Right lobe of liver (tissue), 6 donors: ENCODE measurements at regions not wholly inside any gene's neighbourhood (a gene's known extent, or its start where the extent isn't known, plus 50 kb on each side); places are given as distances from the start of the nearest gene placed in this dataset.
"Not testable (repeated sequence)": the region's sequence is repeated elsewhere in the genome, so short reads cannot be mapped to it uniquely, and the experiment has no call there.

ENCODE experiments used
- ATAC-seq, 4 donors: fragments of 200-7000 bp; cut with Tn5 transposase; one replicate each; pipeline ENCODE4 v1.9.1; 2020; ENCODE audit warnings: mild to moderate bottlenecking in 4 of 4, moderate library complexity in 4 of 4
- DNase-seq, 3 donors: peaks; one replicate each; pipeline ENCODE4 v3.0.0-alpha.2; 2020
- H3K27ac ChIP-seq, 3 donors: fragments of 200-600 bp; one replicate each; pipeline ENCODE4 v1.8.0; 2022
- H3K27me3 ChIP-seq, 2 donors: fragments of 200-600 bp; one replicate each; pipeline ENCODE4 v1.8.0; 2022
- H3K36me3 ChIP-seq, 4 donors: fragments of 200-600 bp; sonication (generic) in 1 of 4; one replicate each; pipeline versions ENCODE4 v1.5.1 to v1.8.0; 2017 to 2022; ENCODE audit warnings: control low read depth in 1 of 4
- H3K4me1 ChIP-seq, 4 donors: fragments of 200-600 bp; sonication (generic) in 1 of 4; one replicate each; pipeline versions ENCODE4 v1.5.1 to v1.8.0; 2017 to 2022; ENCODE audit warnings: control low read depth in 1 of 4
- H3K4me3 ChIP-seq, 3 donors: fragments of 200-600 bp; one replicate each; pipeline ENCODE4 v1.8.0; 2022
- H3K9me3 ChIP-seq, 4 donors: fragments of 200-600 bp; sonication (generic) in 1 of 4; one replicate each; pipeline versions ENCODE4 v1.5.1 to v1.8.0; 2017 to 2022; ENCODE audit warnings: control low read depth in 1 of 4
- POLR2A ChIP-seq: fragments of 450-650 bp; IDR thresholded peaks from one replicate; pipeline ENCODE4 v1.6.1; 2017; ENCODE audit warnings: antibody characterized with exemption, mild to moderate bottlenecking
- WGBS: methylation state at CpG from one replicate; pipeline ENCODE4 v1.1.6; 2018; ENCODE audit warnings: low coverage, low lambda C conversion rate; ENCODE audit not compliant: insufficient coverage; ENCODE audit errors: missing lambda C conversion rate; 5-methylcytosine and 5-hydroxymethylcytosine counted together
- intact Hi-C, 2 donors: fragments of 100-400 bp; cut with DNase I; formaldehyde crosslinking; loops; one replicate each; pipeline versions ENCODE4 v1.11.2 to v1.14.1; 2022
- TF ChIP-seq, protein P1 (sequence below), 4 donors: fragments of 200-600 bp in 3 of 4; fragments of 450-650 bp in 1 of 4; IDR thresholded peaks; one replicate each; pipeline versions ENCODE4 v1.5.1 to v1.8.0; 2016 to 2022; ENCODE audit warnings: antibody characterized with exemption in 4 of 4, mild to moderate bottlenecking in 2 of 4
- donor health status: DM: no; HTN: yes; CAD: no.
- donor health status: DM: no; HTN: no; CAD: no.
- donor health status: DM: no; HTN: no; CAD: no.
- donor health status: DM: no; HTN: yes; CAD: no.
- donor health status: DM: no; HTN: yes; CAD: no.

DNA sequence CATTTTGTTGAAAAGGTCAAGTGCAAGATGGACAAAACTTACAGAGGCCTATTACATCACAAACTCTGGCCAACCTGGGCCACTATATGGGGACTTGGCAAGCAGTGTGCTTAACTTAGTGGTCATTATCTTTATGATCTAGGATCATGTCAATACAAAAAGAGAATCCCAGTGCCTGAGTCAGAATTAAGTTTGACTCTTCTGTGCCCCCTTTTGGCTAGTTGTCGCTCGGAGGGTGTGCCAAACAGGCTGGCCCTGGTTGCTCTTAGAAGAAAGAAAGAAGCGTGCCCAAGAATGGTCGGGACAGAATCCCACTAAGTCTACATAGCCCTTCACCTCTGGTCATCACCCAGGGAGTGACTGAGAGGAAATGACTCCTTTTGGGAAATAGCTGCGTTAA, 100.1 kb downstream of the EIF4E start:
- TF ChIP-seq, protein P1, sequence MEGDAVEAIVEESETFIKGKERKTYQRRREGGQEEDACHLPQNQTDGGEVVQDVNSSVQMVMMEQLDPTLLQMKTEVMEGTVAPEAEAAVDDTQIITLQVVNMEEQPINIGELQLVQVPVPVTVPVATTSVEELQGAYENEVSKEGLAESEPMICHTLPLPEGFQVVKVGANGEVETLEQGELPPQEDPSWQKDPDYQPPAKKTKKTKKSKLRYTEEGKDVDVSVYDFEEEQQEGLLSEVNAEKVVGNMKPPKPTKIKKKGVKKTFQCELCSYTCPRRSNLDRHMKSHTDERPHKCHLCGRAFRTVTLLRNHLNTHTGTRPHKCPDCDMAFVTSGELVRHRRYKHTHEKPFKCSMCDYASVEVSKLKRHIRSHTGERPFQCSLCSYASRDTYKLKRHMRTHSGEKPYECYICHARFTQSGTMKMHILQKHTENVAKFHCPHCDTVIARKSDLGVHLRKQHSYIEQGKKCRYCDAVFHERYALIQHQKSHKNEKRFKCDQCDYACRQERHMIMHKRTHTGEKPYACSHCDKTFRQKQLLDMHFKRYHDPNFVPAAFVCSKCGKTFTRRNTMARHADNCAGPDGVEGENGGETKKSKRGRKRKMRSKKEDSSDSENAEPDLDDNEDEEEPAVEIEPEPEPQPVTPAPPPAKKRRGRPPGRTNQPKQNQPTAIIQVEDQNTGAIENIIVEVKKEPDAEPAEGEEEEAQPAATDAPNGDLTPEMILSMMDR (IDR thresholded peaks at IDR 0.05) = peak in 1 of 4 donors; percentile 11
- no peak for TF ChIP-seq POLR2A

DNA sequence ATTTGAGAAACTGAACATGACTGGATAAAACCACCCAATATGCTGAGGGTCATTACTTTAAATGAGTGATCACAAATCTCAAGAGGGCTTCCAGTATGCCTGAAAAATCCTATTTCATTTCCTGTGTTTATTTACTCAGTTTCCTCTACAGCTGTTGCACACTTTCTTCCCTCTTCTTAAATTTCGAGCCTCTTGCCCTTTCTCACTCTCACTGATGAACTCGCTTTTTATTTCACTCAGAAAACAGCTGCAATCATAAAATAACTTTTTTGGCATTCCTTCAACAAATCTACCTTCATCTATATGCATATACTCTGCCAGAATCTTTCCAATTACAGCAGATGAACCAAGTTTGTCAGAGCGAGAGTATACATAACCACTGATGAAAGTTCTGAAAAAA, 101.3 kb downstream of the EIF4E start:
- no peaks in the 10 kb centered on the region for H3K36me3 ChIP-seq
- no peaks in the 10 kb centered on the region for H3K4me1 ChIP-seq
- intact Hi-C loops = no loop called here
- no peak overlapping the region for H3K27ac ChIP-seq
- TF ChIP-seq, protein P1 (IDR thresholded peaks at IDR 0.05) = no peak
- no peak for TF ChIP-seq POLR2A
- H3K27me3 ChIP-seq = no peaks in the 10 kb centered on the region
- DNase-seq (no peak), ATAC-seq (no peak)
- H3K9me3 ChIP-seq = no peaks in the 10 kb centered on the region
- H3K4me3 ChIP-seq = no peak overlapping the region
- WGBS = 45% methylated on average over 3 of the region's 3 CpGs

More for the DNA sequence above, 100.1 kb downstream of the EIF4E start:
- H3K36me3 ChIP-seq = no peaks in the 10 kb centered on the region
- no peaks in the 10 kb centered on the region for H3K27me3 ChIP-seq
- H3K4me1 ChIP-seq = no peaks in the 10 kb centered on the region
- ATAC-seq (no peak), DNase-seq (no peak)
- intact Hi-C loops = no loop called here
- no peak overlapping the region for H3K4me3 ChIP-seq
- no peaks in the 10 kb centered on the region for H3K9me3 ChIP-seq
- no peak overlapping the region for H3K27ac ChIP-seq
- 59% methylated on average over 5 of the region's 5 CpGs for WGBS

DNA sequence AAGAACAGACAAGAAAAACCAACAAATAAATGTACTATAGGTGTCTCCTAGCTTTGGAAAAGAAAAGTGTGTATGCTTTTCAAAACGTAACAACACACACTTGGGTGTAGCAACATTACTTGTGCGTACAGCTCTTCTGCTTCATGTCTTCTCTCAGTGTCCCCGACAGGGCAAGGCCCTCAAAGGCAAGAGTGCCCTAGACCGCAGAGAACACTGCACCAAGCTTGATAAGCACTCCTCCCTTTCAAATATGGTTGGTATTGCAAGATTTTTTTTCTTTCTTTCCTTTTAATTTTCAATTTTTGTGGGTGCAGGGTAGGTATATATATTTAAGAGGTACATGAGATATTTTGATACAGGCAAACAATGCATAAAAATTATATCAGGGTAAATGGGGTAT, 106.8 kb downstream of the EIF4E start:
- WGBS = 87% methylated on average over 4 of the region's 4 CpGs
- ATAC-seq (no peak), DNase-seq (no peak)
- no peaks in the 10 kb centered on the region for H3K9me3 ChIP-seq
- no peaks in the 10 kb centered on the region for H3K4me1 ChIP-seq
- no peaks in the 10 kb centered on the region for H3K36me3 ChIP-seq
- H3K27ac ChIP-seq = no peak overlapping the region
- no peak overlapping the region for H3K4me3 ChIP-seq
- no peaks in the 10 kb centered on the region for H3K27me3 ChIP-seq
- intact Hi-C loops = no loop called here
- TF ChIP-seq, protein P1 (IDR thresholded peaks at IDR 0.05) = no peak
- no peak for TF ChIP-seq POLR2A

DNA sequence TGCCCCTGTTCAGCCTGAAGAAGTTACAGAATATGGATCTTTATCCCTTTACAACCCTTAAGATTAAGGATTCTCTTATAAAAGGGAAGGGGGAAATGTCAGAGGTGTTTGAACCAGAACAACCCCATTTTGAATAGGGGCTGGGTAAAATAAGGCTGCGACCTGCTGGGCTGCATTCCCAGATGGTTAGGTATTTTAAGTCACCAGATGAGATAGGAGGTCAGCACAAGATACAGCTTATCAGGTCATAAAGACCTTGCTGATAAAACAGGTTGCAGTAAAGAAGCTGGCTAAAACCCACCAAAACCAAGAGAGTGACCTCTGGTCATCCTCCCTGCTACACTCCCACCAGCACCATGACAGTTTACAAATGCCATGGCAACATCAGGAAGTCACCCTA, 110.8 kb downstream of the EIF4E start:
- H3K27me3 ChIP-seq, H3K9me3 ChIP-seq, H3K4me3 ChIP-seq, H3K4me1 ChIP-seq, intact Hi-C loops, H3K36me3 ChIP-seq, DNase-seq, ATAC-seq, H3K27ac ChIP-seq: not testable (repeated sequence)
- WGBS = 50% methylated on average over 1 of the region's 1 CpG

DNA sequence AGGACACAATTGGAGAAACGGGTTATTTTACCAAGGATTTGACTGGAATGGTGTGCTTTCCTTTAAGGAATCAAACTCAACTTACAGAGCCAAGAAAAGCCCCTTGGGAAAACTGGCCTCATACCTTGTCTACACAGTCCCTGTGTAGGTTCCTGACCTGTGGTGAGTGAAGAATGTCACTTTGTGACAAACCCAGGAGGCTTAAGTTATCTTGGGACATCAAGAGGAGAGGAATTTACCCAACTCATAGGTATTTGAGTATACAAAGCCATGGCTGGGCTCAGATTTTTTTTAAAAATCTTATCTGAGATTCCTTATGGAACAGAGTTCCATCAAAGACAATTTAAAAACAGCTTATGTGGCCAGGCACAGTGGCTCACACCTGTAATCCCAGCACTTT, 112.1 kb downstream of the EIF4E start:
- Histone ChIP-seq H3K9me3 (no peaks in the 10 kb centered on the region), H3K27me3 (no peaks in the 10 kb centered on the region), H3K4me1 (no peaks in the 10 kb centered on the region), H3K36me3 (no peaks in the 10 kb centered on the region), H3K27ac (no peak overlapping the region), H3K4me3 (no peak overlapping the region)
- ATAC-seq (no peak), DNase-seq (no peak)
- no peak for TF ChIP-seq POLR2A
- TF ChIP-seq, protein P1 (IDR thresholded peaks at IDR 0.05) = no peak
- intact Hi-C loops = no loop called here
- 60% methylated on average over 1 of the region's 1 CpG for WGBS
